A549 (cell line): ENCODE measurements at regions not wholly inside any gene's neighbourhood (a gene's known extent, or its start where the extent isn't known, plus 50 kb on each side); places are given as distances from the start of the nearest gene placed in this dataset.

Experiments used
- ATAC-seq, 2 experiments: fragments of 200-7000 bp in 1 of 2; fragments of >200 bp in 1 of 2; cut with Nextera tagmentation in 1 of 2; cut with Tn5 transposase in 1 of 2; 3 replicates each; pipeline versions ENCODE4 v1.8.0 to v1.9.1; 2018 to 2020; ENCODE audit warnings: mild to moderate bottlenecking in 1 of 2, moderate library complexity in 1 of 2
- CTCF ChIA-PET: fragments of 300-600 bp; sonication (Branson Sonifier 250); formaldehyde crosslinking; extraction: SDS; loops from one replicate; lab custom pipeline; 2021; ENCODE audit warnings: antibody characterized with exemption, inconsistent platforms; lab: Yijun Ruan, JAX
- POLR2A ChIA-PET: fragments of 350-600 bp; formaldehyde crosslinking; extraction: SDS; loops from one replicate; lab custom pipeline; 2021; ENCODE audit warnings: antibody characterized with exemption, inconsistent platforms; lab: Yijun Ruan, JAX
- DNase-seq, 2 experiments: peaks; one replicate each; pipeline versions ENCODE4 v3.0.0 to v3.0.0-alpha.2; 2011 to 2016; ENCODE audit warnings: low read depth in 1 of 2, low spot score in 1 of 2
- FAIRE-seq: peaks from 2 replicates; lab custom pipeline; 2011; peaks lifted over from hg19 to GRCh38; lab: Jason Lieb, UNC
- H3K27ac ChIP-seq, 2 experiments: fragments of >200 bp; sonication (Bioruptor Twin); formaldehyde crosslinking; 3 replicates each; pipeline ENCODE4 v1.5.1; 2016 to 2017
- H3K4me1 ChIP-seq: fragments of >200 bp; sonication (Bioruptor Twin); formaldehyde crosslinking; 3 replicates; pipeline ENCODE4 v1.6.1; 2016
- H3K4me2 ChIP-seq: fragments of >200 bp; sonication (Bioruptor Twin); formaldehyde crosslinking; 3 replicates; pipeline ENCODE4 v1.6.1; 2016
- H3K4me3 ChIP-seq: fragments of >200 bp; sonication (Bioruptor Twin); formaldehyde crosslinking; 3 replicates; pipeline ENCODE4 v1.5.1; 2016
- H3K9me3 ChIP-seq: fragments of >200 bp; sonication (Bioruptor Twin); formaldehyde crosslinking; 3 replicates; pipeline ENCODE4 v1.6.1; 2016
- BHLHE40 ChIP-seq: IDR thresholded peaks from 2 replicates; pipeline ENCODE4 v1.6.1; 2012; ENCODE audit warnings: low read depth, low read length, inconsistent platforms
- CBX2 ChIP-seq: fragments of 200-600 bp; sonication (generic); IDR thresholded peaks from 2 replicates; pipeline ENCODE4 v1.6.1; 2016; ENCODE audit warnings: low read depth, mild to moderate bottlenecking, borderline replicate concordance
- CBX8 ChIP-seq: fragments of 200-600 bp; sonication (generic); IDR thresholded peaks from 2 replicates; pipeline ENCODE4 v1.6.1; 2016
- CHD2 ChIP-seq: fragments of 150-350 bp; IDR thresholded peaks from 2 replicates; pipeline ENCODE4 v1.6.1; 2014; ENCODE audit warnings: low read length; ENCODE audit not compliant: partially characterized antibody
- EHF ChIP-seq: fragments of 250-450 bp; sonication (Bioruptor Pico); IDR thresholded peaks from 2 replicates; pipeline ENCODE4 v1.5.0; 2020; ENCODE audit warnings: mild to moderate bottlenecking
- EHMT2 ChIP-seq: fragments of 200-600 bp; sonication (generic); IDR thresholded peaks from 2 replicates; pipeline ENCODE4 v1.6.1; 2016; ENCODE audit warnings: antibody characterized with exemption, low read depth, mild to moderate bottlenecking, moderate library complexity
- ESRRA ChIP-seq: fragments of 150-350 bp; IDR thresholded peaks from 2 replicates; pipeline ENCODE4 v1.6.1; 2014; ENCODE audit warnings: mild to moderate bottlenecking, low read length, borderline replicate concordance
- FOXS1 ChIP-seq: fragments of 250-450 bp; sonication (Bioruptor Pico); IDR thresholded peaks from 2 replicates; pipeline ENCODE4 v1.5.0; 2020; ENCODE audit warnings: mild to moderate bottlenecking, moderate library complexity
- HEYL ChIP-seq: fragments of 250-450 bp; sonication (Bioruptor Pico); IDR thresholded peaks from 2 replicates; pipeline ENCODE4 v1.8.0; 2021; ENCODE audit warnings: mild to moderate bottlenecking, moderate library complexity
- HOXA7 ChIP-seq: fragments of 250-450 bp; sonication (Bioruptor Pico); IDR thresholded peaks from 2 replicates; pipeline ENCODE4 v1.5.0; 2020; ENCODE audit warnings: mild to moderate bottlenecking, moderate library complexity
- JUN ChIP-seq, 2 experiments: fragments of >200 bp; sonication (Bioruptor Twin); formaldehyde crosslinking; IDR thresholded peaks; 2 replicates in 1 of 2; 3 replicates in 1 of 2; pipeline ENCODE4 v1.6.1; 2016 to 2017
- JUNB ChIP-seq: fragments of >200 bp; sonication (Bioruptor Twin); formaldehyde crosslinking; IDR thresholded peaks from 2 replicates; pipeline ENCODE4 v1.6.1; 2016
- MAFK ChIP-seq: fragments of 450-650 bp; IDR thresholded peaks from 2 replicates; pipeline ENCODE4 v1.6.1; 2014; ENCODE audit not compliant: partially characterized antibody
- RARB ChIP-seq: fragments of 250-450 bp; sonication (Bioruptor Pico); IDR thresholded peaks from 2 replicates; pipeline ENCODE4 v1.8.0; 2021; ENCODE audit warnings: mild to moderate bottlenecking, moderate library complexity
- RCOR1 ChIP-seq: fragments of 150-350 bp; IDR thresholded peaks from 2 replicates; pipeline ENCODE4 v1.6.1; 2014; ENCODE audit warnings: antibody characterized with exemption, low read length, low read depth
- SMC3 ChIP-seq: fragments of >200 bp; sonication (Bioruptor Twin); formaldehyde crosslinking; IDR thresholded peaks from 3 replicates; pipeline ENCODE4 v1.6.1; 2018; ENCODE audit warnings: inconsistent platforms
- SREBF2 ChIP-seq: fragments of 450-650 bp; IDR thresholded peaks from 2 replicates; pipeline ENCODE4 v1.6.1; 2014; ENCODE audit warnings: mild to moderate bottlenecking, moderate library complexity
- ZC3H11A ChIP-seq: fragments of 450-650 bp; IDR thresholded peaks from 2 replicates; pipeline ENCODE4 v1.6.1; 2014; ENCODE audit warnings: antibody characterized with exemption, mild to moderate bottlenecking
- ZFP36 ChIP-seq: fragments of 450-650 bp; IDR thresholded peaks from 2 replicates; pipeline ENCODE4 v1.6.1; 2014; ENCODE audit warnings: borderline replicate concordance; ENCODE audit not compliant: partially characterized antibody
- ZNF302 ChIP-seq: fragments of 250-450 bp; sonication (Bioruptor Pico); IDR thresholded peaks from 2 replicates; pipeline ENCODE4 v1.9.0; 2021; ENCODE audit warnings: inconsistent platforms, mild to moderate bottlenecking, moderate library complexity
- WGBS: methylation state at CpG from one replicate; pipeline ENCODE4 v1.1.6; 2017; ENCODE audit errors: missing lambda C conversion rate; 5-methylcytosine and 5-hydroxymethylcytosine counted together
- TF ChIP-seq, protein P1 (sequence below): fragments of >200 bp; sonication (Bioruptor Twin); formaldehyde crosslinking; IDR thresholded peaks from 3 replicates; pipeline ENCODE4 v1.6.1; 2016
- TF ChIP-seq, protein P2 (sequence below): IDR thresholded peaks from 2 replicates; pipeline ENCODE4 v1.6.1; 2012
- TF ChIP-seq, protein P3 (sequence below): IDR thresholded peaks from 2 replicates; pipeline ENCODE4 v1.6.1; 2012; ENCODE audit warnings: low read depth, borderline replicate concordance
- TF ChIP-seq, protein P4 (sequence below): fragments of >200 bp; sonication (Bioruptor Twin); formaldehyde crosslinking; IDR thresholded peaks from 3 replicates; pipeline ENCODE4 v1.5.1; 2016
- TF ChIP-seq, protein P5 (sequence below): fragments of 150-350 bp; IDR thresholded peaks from 2 replicates; pipeline ENCODE4 v1.6.1; 2014; ENCODE audit warnings: low read depth, mild to moderate bottlenecking, low read length
- TF ChIP-seq, protein P6 (sequence below): fragments of 450-650 bp; IDR thresholded peaks from 2 replicates; pipeline ENCODE4 v1.6.1; 2014; ENCODE audit warnings: antibody characterized with exemption
- TF ChIP-seq, protein P7 (sequence below): fragments of 250-450 bp; sonication (Bioruptor Pico); IDR thresholded peaks from 2 replicates; pipeline ENCODE4 v1.5.0; 2021; ENCODE audit warnings: mild to moderate bottlenecking, moderate library complexity, borderline replicate concordance

DNA sequence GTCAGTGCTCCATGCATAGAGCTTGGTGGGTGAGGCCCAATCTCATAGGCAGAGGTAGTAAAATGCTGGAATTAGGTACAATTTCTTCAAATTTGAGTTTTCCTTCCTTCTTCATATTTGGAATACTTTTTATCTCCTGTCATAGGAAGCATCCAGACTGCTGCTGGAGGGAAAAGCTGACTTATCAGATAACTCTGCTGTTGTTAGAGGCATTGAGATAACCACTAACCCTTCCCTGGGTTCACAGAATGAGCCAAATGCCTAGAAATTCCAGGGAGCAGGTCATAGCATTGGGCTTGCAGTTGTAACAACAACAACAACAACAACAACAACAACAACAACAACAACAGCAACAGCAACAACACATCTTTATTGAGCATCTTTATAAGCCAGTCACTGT lies 332.7 kb downstream of the PDCD6IP start:
- ChIA-PET CTCF (interaction anchor here (1.6 kb wide), 1 partner anchor 11 kb away, joined by 3 read pairs; no protein-coding TSS in a partner anchor), POLR2A (no interaction called here)
- no peak for FAIRE-seq
- Histone ChIP-seq H3K9me3 (no peaks in the 10 kb centered on the region), H3K27ac (no peak overlapping the region), H3K4me1 (no peaks in the 10 kb centered on the region), H3K4me2 (no peak overlapping the region), H3K4me3 (no peak overlapping the region)
- ATAC-seq, result no peak
- TF ChIP-seq, protein P1, sequence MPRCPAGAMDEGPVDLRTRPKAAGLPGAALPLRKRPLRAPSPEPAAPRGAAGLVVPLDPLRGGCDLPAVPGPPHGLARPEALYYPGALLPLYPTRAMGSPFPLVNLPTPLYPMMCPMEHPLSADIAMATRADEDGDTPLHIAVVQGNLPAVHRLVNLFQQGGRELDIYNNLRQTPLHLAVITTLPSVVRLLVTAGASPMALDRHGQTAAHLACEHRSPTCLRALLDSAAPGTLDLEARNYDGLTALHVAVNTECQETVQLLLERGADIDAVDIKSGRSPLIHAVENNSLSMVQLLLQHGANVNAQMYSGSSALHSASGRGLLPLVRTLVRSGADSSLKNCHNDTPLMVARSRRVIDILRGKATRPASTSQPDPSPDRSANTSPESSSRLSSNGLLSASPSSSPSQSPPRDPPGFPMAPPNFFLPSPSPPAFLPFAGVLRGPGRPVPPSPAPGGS, result no peak
- TF ChIP-seq CBX8 (no peak), ESRRA (no peak), ZC3H11A (no peak), RCOR1 (no peak), ZNF302 (no peak), EHF (no peak), HEYL (CRISPR knock-in tag) (no peak), CBX2 (no peak), RARB (CRISPR knock-in tag) (no peak), CHD2 (no peak)
- TF ChIP-seq, protein P2, sequence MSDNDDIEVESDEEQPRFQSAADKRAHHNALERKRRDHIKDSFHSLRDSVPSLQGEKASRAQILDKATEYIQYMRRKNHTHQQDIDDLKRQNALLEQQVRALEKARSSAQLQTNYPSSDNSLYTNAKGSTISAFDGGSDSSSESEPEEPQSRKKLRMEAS, result no peak
- TF ChIP-seq, protein P3, sequence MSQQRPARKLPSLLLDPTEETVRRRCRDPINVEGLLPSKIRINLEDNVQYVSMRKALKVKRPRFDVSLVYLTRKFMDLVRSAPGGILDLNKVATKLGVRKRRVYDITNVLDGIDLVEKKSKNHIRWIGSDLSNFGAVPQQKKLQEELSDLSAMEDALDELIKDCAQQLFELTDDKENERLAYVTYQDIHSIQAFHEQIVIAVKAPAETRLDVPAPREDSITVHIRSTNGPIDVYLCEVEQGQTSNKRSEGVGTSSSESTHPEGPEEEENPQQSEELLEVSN, result no peak
- no peak for DNase-seq

DNA sequence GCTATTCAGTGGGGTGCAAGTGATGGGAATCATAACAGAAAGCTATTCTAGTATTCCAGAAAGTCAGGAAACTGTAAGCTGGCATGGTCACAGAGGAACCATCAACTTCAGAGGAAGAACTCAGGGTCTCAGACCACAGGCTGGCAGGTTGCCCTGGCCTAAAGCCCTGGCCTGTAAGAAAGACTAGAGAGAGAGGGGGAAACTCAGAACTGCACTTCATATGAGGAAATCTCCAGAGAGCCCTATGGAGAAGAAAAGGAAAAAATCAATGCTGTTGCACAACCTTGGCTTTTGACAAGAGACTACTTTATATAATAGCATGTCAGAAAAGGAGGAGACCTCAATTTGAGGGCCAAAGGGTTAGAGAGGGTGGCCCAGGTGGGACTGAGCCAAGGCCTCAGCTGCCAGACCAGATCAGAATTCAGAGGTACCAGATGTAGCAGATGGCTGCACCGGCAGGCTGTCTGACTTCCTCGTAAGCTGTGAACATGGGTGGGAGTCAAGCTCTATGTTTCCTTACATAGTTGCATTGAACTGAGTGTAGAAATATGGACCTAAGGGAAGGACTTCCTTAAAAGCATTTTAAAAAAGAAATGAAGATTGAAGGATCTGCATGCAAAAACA lies 333.8 kb downstream of the PDCD6IP start:
- Histone ChIP-seq H3K4me1 (no peaks in the 10 kb centered on the region), H3K9me3 (no peaks in the 10 kb centered on the region), H3K4me3 (no peak overlapping the region), H3K27ac (no peak overlapping the region), H3K4me2 (no peak overlapping the region)
- DNase-seq (no peak), FAIRE-seq (no peak), ATAC-seq (no peak)
- CTCF ChIA-PET, result interaction anchor here (1.6 kb wide), 1 partner anchor 12 kb away, joined by 3 read pairs; no protein-coding TSS in a partner anchor
- TF ChIP-seq JUN (IDR thresholded peaks at IDR 0.05) (no peak), ZNF302 (no peak), MAFK (no peak), ZC3H11A (no peak), HOXA7 (no peak)
- TF ChIP-seq, protein P4, sequence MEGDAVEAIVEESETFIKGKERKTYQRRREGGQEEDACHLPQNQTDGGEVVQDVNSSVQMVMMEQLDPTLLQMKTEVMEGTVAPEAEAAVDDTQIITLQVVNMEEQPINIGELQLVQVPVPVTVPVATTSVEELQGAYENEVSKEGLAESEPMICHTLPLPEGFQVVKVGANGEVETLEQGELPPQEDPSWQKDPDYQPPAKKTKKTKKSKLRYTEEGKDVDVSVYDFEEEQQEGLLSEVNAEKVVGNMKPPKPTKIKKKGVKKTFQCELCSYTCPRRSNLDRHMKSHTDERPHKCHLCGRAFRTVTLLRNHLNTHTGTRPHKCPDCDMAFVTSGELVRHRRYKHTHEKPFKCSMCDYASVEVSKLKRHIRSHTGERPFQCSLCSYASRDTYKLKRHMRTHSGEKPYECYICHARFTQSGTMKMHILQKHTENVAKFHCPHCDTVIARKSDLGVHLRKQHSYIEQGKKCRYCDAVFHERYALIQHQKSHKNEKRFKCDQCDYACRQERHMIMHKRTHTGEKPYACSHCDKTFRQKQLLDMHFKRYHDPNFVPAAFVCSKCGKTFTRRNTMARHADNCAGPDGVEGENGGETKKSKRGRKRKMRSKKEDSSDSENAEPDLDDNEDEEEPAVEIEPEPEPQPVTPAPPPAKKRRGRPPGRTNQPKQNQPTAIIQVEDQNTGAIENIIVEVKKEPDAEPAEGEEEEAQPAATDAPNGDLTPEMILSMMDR, result no peak
- TF ChIP-seq, protein P5, sequence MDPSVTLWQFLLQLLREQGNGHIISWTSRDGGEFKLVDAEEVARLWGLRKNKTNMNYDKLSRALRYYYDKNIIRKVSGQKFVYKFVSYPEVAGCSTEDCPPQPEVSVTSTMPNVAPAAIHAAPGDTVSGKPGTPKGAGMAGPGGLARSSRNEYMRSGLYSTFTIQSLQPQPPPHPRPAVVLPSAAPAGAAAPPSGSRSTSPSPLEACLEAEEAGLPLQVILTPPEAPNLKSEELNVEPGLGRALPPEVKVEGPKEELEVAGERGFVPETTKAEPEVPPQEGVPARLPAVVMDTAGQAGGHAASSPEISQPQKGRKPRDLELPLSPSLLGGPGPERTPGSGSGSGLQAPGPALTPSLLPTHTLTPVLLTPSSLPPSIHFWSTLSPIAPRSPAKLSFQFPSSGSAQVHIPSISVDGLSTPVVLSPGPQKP, result no peak
- TF ChIP-seq, protein P2, result no peak
- POLR2A ChIA-PET, result no interaction called here
- 92% methylated on average over 2 of the region's 2 CpGs for WGBS

DNA sequence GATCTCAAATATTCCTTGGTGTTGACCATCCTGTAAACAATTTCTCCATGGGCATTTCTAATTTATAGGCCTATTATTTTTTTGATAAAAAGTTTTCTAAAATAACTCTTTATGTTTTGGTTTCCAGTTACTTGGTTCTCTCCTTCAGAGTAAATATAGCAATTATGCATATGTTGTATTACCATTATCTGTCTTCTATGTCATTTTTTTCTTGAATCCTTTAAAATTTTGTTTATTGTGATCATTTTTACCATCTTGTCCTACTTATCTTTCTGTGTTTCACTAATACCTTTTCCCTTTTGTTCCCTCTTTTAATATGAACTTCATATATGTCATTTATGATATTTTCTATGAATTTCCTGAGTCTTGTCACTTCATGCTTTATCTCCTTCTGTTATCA lies 341.1 kb downstream of the PDCD6IP start:
- H3K9me3 ChIP-seq, result peaks cover 10% of the 10 kb centered on the region; the same call in 1 of the 3 replicates
- no peak overlapping the region for H3K27ac ChIP-seq
- DNase-seq, result no peak
- no peaks in the 10 kb centered on the region for H3K4me1 ChIP-seq
- ChIA-PET POLR2A (no interaction called here), CTCF (no interaction called here)
- no peak overlapping the region for H3K4me2 ChIP-seq
- no peak for ATAC-seq
- no peak overlapping the region for H3K4me3 ChIP-seq
- FAIRE-seq, result no peak
- TF ChIP-seq CBX8 (no peak), BHLHE40 (no peak), SREBF2 (no peak), EHMT2 (no peak), SMC3 (no peak), FOXS1 (no peak), ZNF302 (no peak), CBX2 (no peak), ZFP36 (no peak), JUNB (no peak)
- TF ChIP-seq, protein P6, sequence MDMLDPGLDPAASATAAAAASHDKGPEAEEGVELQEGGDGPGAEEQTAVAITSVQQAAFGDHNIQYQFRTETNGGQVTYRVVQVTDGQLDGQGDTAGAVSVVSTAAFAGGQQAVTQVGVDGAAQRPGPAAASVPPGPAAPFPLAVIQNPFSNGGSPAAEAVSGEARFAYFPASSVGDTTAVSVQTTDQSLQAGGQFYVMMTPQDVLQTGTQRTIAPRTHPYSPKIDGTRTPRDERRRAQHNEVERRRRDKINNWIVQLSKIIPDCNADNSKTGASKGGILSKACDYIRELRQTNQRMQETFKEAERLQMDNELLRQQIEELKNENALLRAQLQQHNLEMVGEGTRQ, result no peak
- TF ChIP-seq, protein P7, sequence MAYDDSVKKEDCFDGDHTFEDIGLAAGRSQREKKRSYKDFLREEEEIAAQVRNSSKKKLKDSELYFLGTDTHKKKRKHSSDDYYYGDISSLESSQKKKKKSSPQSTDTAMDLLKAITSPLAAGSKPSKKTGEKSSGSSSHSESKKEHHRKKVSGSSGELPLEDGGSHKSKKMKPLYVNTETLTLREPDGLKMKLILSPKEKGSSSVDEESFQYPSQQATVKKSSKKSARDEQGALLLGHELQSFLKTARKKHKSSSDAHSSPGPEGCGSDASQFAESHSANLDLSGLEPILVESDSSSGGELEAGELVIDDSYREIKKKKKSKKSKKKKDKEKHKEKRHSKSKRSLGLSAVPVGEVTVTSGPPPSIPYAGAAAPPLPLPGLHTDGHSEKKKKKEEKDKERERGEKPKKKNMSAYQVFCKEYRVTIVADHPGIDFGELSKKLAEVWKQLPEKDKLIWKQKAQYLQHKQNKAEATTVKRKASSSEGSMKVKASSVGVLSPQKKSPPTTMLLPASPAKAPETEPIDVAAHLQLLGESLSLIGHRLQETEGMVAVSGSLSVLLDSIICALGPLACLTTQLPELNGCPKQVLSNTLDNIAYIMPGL (CRISPR knock-in tag), result no peak
